ENCODE measurements at regions not wholly inside any gene's neighbourhood (a gene's known extent, or its start where the extent isn't known, plus 50 kb on each side); places are given as distances from the start of the nearest gene placed in this dataset.

- Histone ChIP-seq H3K4me1 (ENCODE audit: control insufficient read depth, insufficient read depth, low read length, poor library complexity, severe bottlenecking) (no peaks in the 10 kb centered on the region), H3K27me3 (ENCODE audit: control insufficient read depth, insufficient read depth, low read length) (peaks cover 2% of the 10 kb centered on the region), H3K4me3 (ENCODE audit: low read depth, low read length) (no peak overlapping the region), H3K36me3 (ENCODE audit: control insufficient read depth, insufficient read depth, low read length) (no peaks in the 10 kb centered on the region), H3K9me3 (ENCODE audit: control insufficient read depth in 2 of 2, low read length in 2 of 2) (no peaks in the 10 kb centered on the region), H3K27ac (ENCODE audit: insufficient read depth, low read length, poor library complexity, severe bottlenecking) (no peak overlapping the region)
- no peak for ATAC-seq (ENCODE audit: low read depth in 2 of 2)
- Mint-ChIP-seq H3K9me3 (peaks cover 0 to 10% (median 2%) of the 10 kb centered on the region in 7 donors), H3K27ac (no peak overlapping the region), H3K36me3 (no peaks in the 10 kb centered on the region), H3K4me3 (no peak overlapping the region), H3K4me1 (peaks cover 0 to 3% (median 0%) of the 10 kb centered on the region in 4 donors), H3K27me3 (peaks cover 13% of the 10 kb centered on the region)
- no peak for DNase-seq
Observed at GRCh38 chr2:126558029-126558428, 97.9 kb upstream of the GYPC start.

DNA sequence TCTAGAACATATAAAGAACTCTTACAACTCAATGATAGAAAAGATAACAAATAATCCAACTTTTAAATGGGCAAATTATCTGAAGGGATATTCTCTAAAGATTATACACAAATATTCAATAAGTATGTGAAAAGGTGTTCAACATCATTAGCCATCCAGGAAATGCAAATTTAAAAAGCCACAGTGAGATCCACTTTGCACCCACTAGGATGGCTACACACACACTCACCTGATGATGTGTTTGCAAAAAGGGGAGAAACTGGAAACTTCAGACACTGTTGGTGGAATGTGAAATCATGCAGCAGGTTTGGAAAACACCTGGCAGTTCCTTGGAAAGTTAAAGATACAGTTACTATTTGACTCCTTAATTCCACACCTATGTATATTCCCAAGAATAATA is 87.2 kb upstream of the GYPC start:
- no peaks in the 10 kb centered on the region for H3K4me1 Mint-ChIP-seq
- Histone ChIP-seq H3K4me1 (ENCODE audit: control insufficient read depth, insufficient read depth, low read length, poor library complexity, severe bottlenecking) (no peaks in the 10 kb centered on the region), H3K27me3 (ENCODE audit: control insufficient read depth, insufficient read depth, low read length) (no peaks in the 10 kb centered on the region), H3K9me3 (ENCODE audit: control insufficient read depth in 2 of 2, low read length in 2 of 2) (no peaks in the 10 kb centered on the region), H3K36me3 (ENCODE audit: control insufficient read depth, insufficient read depth, low read length) (no peaks in the 10 kb centered on the region), H3K27ac (ENCODE audit: insufficient read depth, low read length, poor library complexity, severe bottlenecking) (no peak overlapping the region), H3K4me3 (ENCODE audit: low read depth, low read length) (no peak overlapping the region)
- no peak overlapping the region for H3K27ac Mint-ChIP-seq
- H3K9me3 Mint-ChIP-seq: peaks cover 0 to 3% (median 0%) of the 10 kb centered on the region in 7 donors
- H3K27me3 Mint-ChIP-seq: peaks cover 4% of the 10 kb centered on the region
- no peaks in the 10 kb centered on the region for H3K36me3 Mint-ChIP-seq
- ATAC-seq (ENCODE audit: low read depth in 2 of 2): no peak
- no peak for DNase-seq
- no peak overlapping the region for H3K4me3 Mint-ChIP-seq

DNA sequence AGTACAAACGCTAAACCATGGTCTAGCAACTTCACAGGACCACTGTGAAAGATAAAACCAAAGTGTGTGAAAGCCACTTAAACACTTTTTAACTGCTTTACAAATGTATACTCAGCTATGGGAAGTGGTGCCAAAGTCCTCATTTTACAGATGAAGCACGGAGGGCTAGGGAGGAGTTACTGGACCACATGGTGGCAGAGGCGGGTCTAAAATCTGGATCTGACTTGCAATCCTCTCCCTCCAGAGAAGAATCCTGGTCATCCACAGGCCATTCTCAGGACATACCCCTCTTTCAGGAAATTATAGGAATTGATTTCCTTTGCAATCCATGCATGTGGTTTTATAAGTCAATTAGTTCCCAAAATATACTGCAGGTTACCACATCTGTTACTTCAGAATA is 84.6 kb upstream of the GYPC start:
- ATAC-seq (ENCODE audit: low read depth in 2 of 2) (no peak), DNase-seq (no peak)
- H3K4me1 ChIP-seq (ENCODE audit: control insufficient read depth, insufficient read depth, low read length, poor library complexity, severe bottlenecking): no peaks in the 10 kb centered on the region
- Mint-ChIP-seq H3K4me3 (no peak overlapping the region), H3K27ac (no peak overlapping the region), H3K4me1 (no peaks in the 10 kb centered on the region), H3K36me3 (no peaks in the 10 kb centered on the region), H3K9me3 (peaks cover 0 to 2% (median 0%) of the 10 kb centered on the region in 7 donors), H3K27me3 (peaks cover 4% of the 10 kb centered on the region)
- H3K27me3 ChIP-seq (ENCODE audit: control insufficient read depth, insufficient read depth, low read length): no peaks in the 10 kb centered on the region
- no peaks in the 10 kb centered on the region for H3K36me3 ChIP-seq (ENCODE audit: control insufficient read depth, insufficient read depth, low read length)
- H3K4me3 ChIP-seq (ENCODE audit: low read depth, low read length): no peak overlapping the region
- no peak overlapping the region for H3K27ac ChIP-seq (ENCODE audit: insufficient read depth, low read length, poor library complexity, severe bottlenecking)
- H3K9me3 ChIP-seq (ENCODE audit: control insufficient read depth in 2 of 2, low read length in 2 of 2): no peaks in the 10 kb centered on the region

GRCh38 chr2:126575631-126576030 is 80.3 kb upstream of the GYPC start:
- Mint-ChIP-seq H3K4me3 (no peak overlapping the region), H3K27me3 (peaks cover 4% of the 10 kb centered on the region), H3K36me3 (no peaks in the 10 kb centered on the region), H3K27ac (no peak overlapping the region), H3K9me3 (peaks cover 0 to 5% (median 0%) of the 10 kb centered on the region in 7 donors), H3K4me1 (no peaks in the 10 kb centered on the region)
- no peak for DNase-seq
- Histone ChIP-seq H3K9me3 (ENCODE audit: control insufficient read depth in 2 of 2, low read length in 2 of 2) (no peaks in the 10 kb centered on the region), H3K36me3 (ENCODE audit: control insufficient read depth, insufficient read depth, low read length) (no peaks in the 10 kb centered on the region), H3K4me3 (ENCODE audit: low read depth, low read length) (no peak overlapping the region), H3K27me3 (ENCODE audit: control insufficient read depth, insufficient read depth, low read length) (no peaks in the 10 kb centered on the region), H3K27ac (ENCODE audit: insufficient read depth, low read length, poor library complexity, severe bottlenecking) (no peak overlapping the region), H3K4me1 (ENCODE audit: control insufficient read depth, insufficient read depth, low read length, poor library complexity, severe bottlenecking) (no peaks in the 10 kb centered on the region)
- ATAC-seq (ENCODE audit: low read depth in 2 of 2): no peak

GRCh38 chr2:126579868-126580267 is 76.1 kb upstream of the GYPC start:
- Mint-ChIP-seq H3K36me3 (no peaks in the 10 kb centered on the region), H3K27ac (no peak overlapping the region), H3K4me1 (no peaks in the 10 kb centered on the region), H3K9me3 (peaks cover 0 to 5% (median 1%) of the 10 kb centered on the region in 7 donors), H3K27me3 (no peaks in the 10 kb centered on the region), H3K4me3 (no peak overlapping the region)
- ATAC-seq (ENCODE audit: low read depth in 2 of 2) (no peak), DNase-seq (no peak)
- no peaks in the 10 kb centered on the region for H3K9me3 ChIP-seq (ENCODE audit: control insufficient read depth in 2 of 2, low read length in 2 of 2)
- no peaks in the 10 kb centered on the region for H3K36me3 ChIP-seq (ENCODE audit: control insufficient read depth, insufficient read depth, low read length)
- no peak overlapping the region for H3K27ac ChIP-seq (ENCODE audit: insufficient read depth, low read length, poor library complexity, severe bottlenecking)
- no peak overlapping the region for H3K4me3 ChIP-seq (ENCODE audit: low read depth, low read length)
- H3K4me1 ChIP-seq (ENCODE audit: control insufficient read depth, insufficient read depth, low read length, poor library complexity, severe bottlenecking): no peaks in the 10 kb centered on the region
- H3K27me3 ChIP-seq (ENCODE audit: control insufficient read depth, insufficient read depth, low read length): peaks cover 2% of the 10 kb centered on the region

- no peak overlapping the region for H3K27ac ChIP-seq (ENCODE audit: insufficient read depth, low read length, poor library complexity, severe bottlenecking)
- Mint-ChIP-seq H3K36me3 (no peaks in the 10 kb centered on the region), H3K9me3 (peaks cover 0 to 2% (median 0%) of the 10 kb centered on the region in 7 donors), H3K27ac (no peak overlapping the region), H3K4me3 (no peak overlapping the region), H3K27me3 (peaks cover 10% of the 10 kb centered on the region), H3K4me1 (no peaks in the 10 kb centered on the region)
- no peak overlapping the region for H3K4me3 ChIP-seq (ENCODE audit: low read depth, low read length)
- H3K4me1 ChIP-seq (ENCODE audit: control insufficient read depth, insufficient read depth, low read length, poor library complexity, severe bottlenecking): no peaks in the 10 kb centered on the region
- DNase-seq: no peak
- peaks cover 4% of the 10 kb centered on the region for H3K27me3 ChIP-seq (ENCODE audit: control insufficient read depth, insufficient read depth, low read length)
- H3K9me3 ChIP-seq (ENCODE audit: control insufficient read depth in 2 of 2, low read length in 2 of 2): no peaks in the 10 kb centered on the region
- H3K36me3 ChIP-seq (ENCODE audit: control insufficient read depth, insufficient read depth, low read length): no peaks in the 10 kb centered on the region
- no peak for ATAC-seq (ENCODE audit: low read depth in 2 of 2)
Observed at GRCh38 chr2:126586317-126586716, 69.6 kb upstream of the GYPC start.

GRCh38 chr2:126599062-126599461 is 56.9 kb upstream of the GYPC start:
- Histone ChIP-seq H3K27me3 (ENCODE audit: control insufficient read depth, insufficient read depth, low read length) (no peaks in the 10 kb centered on the region), H3K4me1 (ENCODE audit: control insufficient read depth, insufficient read depth, low read length, poor library complexity, severe bottlenecking) (no peaks in the 10 kb centered on the region), H3K9me3 (ENCODE audit: control insufficient read depth in 2 of 2, low read length in 2 of 2) (peaks cover 4 to 10% of the 10 kb centered on the region in 2 experiments), H3K4me3 (ENCODE audit: low read depth, low read length) (no peak overlapping the region), H3K36me3 (ENCODE audit: control insufficient read depth, insufficient read depth, low read length) (no peaks in the 10 kb centered on the region), H3K27ac (ENCODE audit: insufficient read depth, low read length, poor library complexity, severe bottlenecking) (no peak overlapping the region)
- H3K4me3 Mint-ChIP-seq: no peak overlapping the region
- no peak overlapping the region for H3K27ac Mint-ChIP-seq
- DNase-seq (no peak), ATAC-seq (ENCODE audit: low read depth in 2 of 2) (no peak)
- H3K9me3 Mint-ChIP-seq: peaks cover 4 to 32% (median 13%) of the 10 kb centered on the region in 7 donors
- peaks cover 36% of the 10 kb centered on the region for H3K27me3 Mint-ChIP-seq
- peaks cover 4% of the 10 kb centered on the region for H3K36me3 Mint-ChIP-seq
- no peaks in the 10 kb centered on the region for H3K4me1 Mint-ChIP-seq

DNA sequence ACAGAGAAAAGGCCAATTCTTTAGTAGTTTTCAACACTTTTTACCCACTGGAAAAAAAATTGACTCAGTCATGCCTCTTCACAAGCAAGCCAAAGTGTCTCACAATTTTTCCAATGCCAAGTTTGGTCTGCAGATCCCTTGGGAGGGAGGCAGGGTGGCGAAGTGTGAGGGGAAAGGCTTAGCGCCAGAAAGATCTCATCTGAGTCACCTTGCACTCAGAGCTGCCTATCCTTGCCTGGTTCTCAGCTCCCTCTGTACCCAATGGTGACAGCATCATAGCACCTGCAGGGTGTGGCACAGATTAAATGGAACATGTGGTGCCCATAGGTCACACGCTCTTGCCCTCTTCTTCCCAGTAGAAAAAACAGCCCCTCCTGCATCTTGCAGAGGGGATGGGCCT is 55.2 kb upstream of the GYPC start:
- Histone ChIP-seq H3K4me3 (ENCODE audit: low read depth, low read length) (no peak overlapping the region), H3K4me1 (ENCODE audit: control insufficient read depth, insufficient read depth, low read length, poor library complexity, severe bottlenecking) (no peaks in the 10 kb centered on the region), H3K36me3 (ENCODE audit: control insufficient read depth, insufficient read depth, low read length) (no peaks in the 10 kb centered on the region), H3K27ac (ENCODE audit: insufficient read depth, low read length, poor library complexity, severe bottlenecking) (no peak overlapping the region), H3K27me3 (ENCODE audit: control insufficient read depth, insufficient read depth, low read length) (no peaks in the 10 kb centered on the region), H3K9me3 (ENCODE audit: control insufficient read depth in 2 of 2, low read length in 2 of 2) (peaks cover 6 to 16% of the 10 kb centered on the region in 2 experiments)
- DNase-seq (no peak), ATAC-seq (ENCODE audit: low read depth in 2 of 2) (no peak)
- Mint-ChIP-seq H3K4me1 (no peaks in the 10 kb centered on the region), H3K9me3 (peaks cover 7 to 49% (median 19%) of the 10 kb centered on the region in 7 donors), H3K36me3 (peaks cover 7% of the 10 kb centered on the region), H3K4me3 (no peak overlapping the region), H3K27me3 (peaks cover 30% of the 10 kb centered on the region), H3K27ac (no peak overlapping the region)
